Esophagus muscularis mucosa (tissue), 4 donors: ENCODE measurements at regions not wholly inside any gene's neighbourhood (a gene's known extent, or its start where the extent isn't known, plus 50 kb on each side); places are given as distances from the start of the nearest gene placed in this dataset.

Experiments
- DNase-seq: peaks from one replicate; pipeline ENCODE4 v3.0.0-alpha.2; 2017; ENCODE audit errors: extremely low spot score
- H3K27ac ChIP-seq, 4 donors: fragments of 200-600 bp; sonication (generic); replicated peaks in 1 of 4; 1 replicate in 3 of 4; 2 replicates in 1 of 4; pipeline ENCODE4 v1.5.1; 2016 to 2019; ENCODE audit warnings: mild to moderate bottlenecking in 1 of 4
- H3K27me3 ChIP-seq, 4 donors: fragments of 200-600 bp; sonication (generic); one replicate each; pipeline versions ENCODE4 v1.5.1 to v1.6.0; 2016 to 2019
- H3K36me3 ChIP-seq, 4 donors: fragments of 200-600 bp; sonication (generic); one replicate each; pipeline ENCODE4 v1.5.1; 2016 to 2019
- H3K4me1 ChIP-seq, 4 donors: fragments of 200-600 bp; sonication (generic); one replicate each; pipeline ENCODE4 v1.5.1; 2016 to 2019
- H3K4me3 ChIP-seq, 4 donors: fragments of 200-600 bp; sonication (generic); 1 replicate in 2 of 4; 2 replicates in 2 of 4; pipeline ENCODE4 v1.5.1; 2016 to 2019; ENCODE audit warnings: mild to moderate bottlenecking in 4 of 4, moderate library complexity in 1 of 4
- H3K9me3 ChIP-seq, 4 donors: fragments of 200-600 bp; sonication (generic); 1 replicate in 3 of 4; 2 replicates in 1 of 4; pipeline ENCODE4 v1.5.1; 2016 to 2019
- EP300 ChIP-seq: sonication (generic); formaldehyde crosslinking; IDR thresholded peaks from one replicate; pipeline ENCODE4 v1.6.1; 2017; ENCODE audit warnings: antibody characterized with exemption
- POLR2A ChIP-seq: fragments of 450-650 bp; IDR thresholded peaks from one replicate; pipeline ENCODE4 v1.6.1; 2017; ENCODE audit warnings: antibody characterized with exemption, moderate library complexity, mild to moderate bottlenecking, low read depth
- POLR2AphosphoS5 ChIP-seq, 2 donors: sonication (generic); formaldehyde crosslinking; IDR thresholded peaks; one replicate each; pipeline ENCODE4 v1.6.1; 2017; ENCODE audit warnings: antibody characterized with exemption in 2 of 2
- WGBS: methylation state at CpG from one replicate; pipeline ENCODE4 v1.1.5; 2018; 5-methylcytosine and 5-hydroxymethylcytosine counted together
- intact Hi-C: fragments of 100-400 bp; cut with DNase I; formaldehyde crosslinking; loops from one replicate; pipeline ENCODE4 v1.15.1; 2023
- TF ChIP-seq, protein P1 (sequence below), 3 experiments: fragments of 200-600 bp in 2 of 3; fragments of 450-650 bp in 1 of 3; sonication (generic) in 2 of 3; IDR thresholded peaks; one replicate each; pipeline ENCODE4 v1.5.1; 2017 to 2019; ENCODE audit warnings: antibody characterized with exemption in 3 of 3, mild to moderate bottlenecking in 2 of 3, moderate library complexity in 1 of 3

DNA sequence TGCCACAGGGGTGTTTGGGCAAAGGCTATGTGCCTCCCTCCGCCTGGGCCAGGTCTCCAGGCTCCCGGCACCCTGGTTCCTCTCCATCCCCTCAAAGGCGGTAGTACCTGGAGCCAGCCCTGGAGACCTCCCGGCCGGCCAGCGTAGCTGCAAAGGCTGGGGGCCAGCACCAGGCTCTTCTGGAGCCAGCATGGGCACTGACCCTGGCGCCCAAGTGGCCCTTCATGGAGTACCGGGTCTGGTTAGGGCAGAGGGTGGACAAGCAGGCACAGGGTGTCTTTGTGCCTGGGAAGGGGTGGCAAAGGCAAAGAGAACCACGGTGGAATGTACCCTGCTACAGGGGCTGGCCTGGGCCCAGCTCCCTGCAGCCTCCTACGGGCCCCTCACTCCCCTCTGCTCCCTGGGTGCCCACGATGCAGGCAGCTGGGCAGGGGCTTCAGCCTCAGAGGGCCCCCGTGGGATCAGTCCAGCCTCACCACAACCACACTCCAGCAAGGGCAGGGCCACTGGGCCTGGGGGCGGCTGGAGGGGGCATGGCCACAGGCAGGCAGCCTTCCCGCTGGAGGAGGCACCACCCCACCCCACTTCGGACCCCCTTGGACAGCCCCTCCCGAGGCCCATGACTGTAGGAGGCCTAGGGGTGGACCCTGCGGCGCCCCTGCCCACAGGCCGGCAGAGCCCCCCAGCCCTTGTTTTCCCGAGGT lies 112.9 kb upstream of the NKX1-1 start:
- TF ChIP-seq EP300, result no peak
- TF ChIP-seq, protein P1, sequence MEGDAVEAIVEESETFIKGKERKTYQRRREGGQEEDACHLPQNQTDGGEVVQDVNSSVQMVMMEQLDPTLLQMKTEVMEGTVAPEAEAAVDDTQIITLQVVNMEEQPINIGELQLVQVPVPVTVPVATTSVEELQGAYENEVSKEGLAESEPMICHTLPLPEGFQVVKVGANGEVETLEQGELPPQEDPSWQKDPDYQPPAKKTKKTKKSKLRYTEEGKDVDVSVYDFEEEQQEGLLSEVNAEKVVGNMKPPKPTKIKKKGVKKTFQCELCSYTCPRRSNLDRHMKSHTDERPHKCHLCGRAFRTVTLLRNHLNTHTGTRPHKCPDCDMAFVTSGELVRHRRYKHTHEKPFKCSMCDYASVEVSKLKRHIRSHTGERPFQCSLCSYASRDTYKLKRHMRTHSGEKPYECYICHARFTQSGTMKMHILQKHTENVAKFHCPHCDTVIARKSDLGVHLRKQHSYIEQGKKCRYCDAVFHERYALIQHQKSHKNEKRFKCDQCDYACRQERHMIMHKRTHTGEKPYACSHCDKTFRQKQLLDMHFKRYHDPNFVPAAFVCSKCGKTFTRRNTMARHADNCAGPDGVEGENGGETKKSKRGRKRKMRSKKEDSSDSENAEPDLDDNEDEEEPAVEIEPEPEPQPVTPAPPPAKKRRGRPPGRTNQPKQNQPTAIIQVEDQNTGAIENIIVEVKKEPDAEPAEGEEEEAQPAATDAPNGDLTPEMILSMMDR (IDR thresholded peaks at IDR 0.05), result no peak
- no peak for TF ChIP-seq POLR2AphosphoS5 (IDR thresholded peaks at IDR 0.05)
- no peak for TF ChIP-seq POLR2A
- intact Hi-C loops, result no loop called here
- Histone ChIP-seq H3K4me1 (peaks cover 0 to 16% (median 8%) of the 10 kb centered on the region in 4 donors), H3K4me3 (no peak overlapping the region), H3K36me3 (no peaks in the 10 kb centered on the region), H3K9me3 (peaks cover 0 to 8% (median 4%) of the 10 kb centered on the region in 4 donors), H3K27ac (no peak overlapping the region), H3K27me3 (peaks cover 0 to 85% (median 11%) of the 10 kb centered on the region in 4 donors)
- no peak for DNase-seq
- WGBS, result 58% methylated on average over 6 of the region's 20 CpGs

DNA sequence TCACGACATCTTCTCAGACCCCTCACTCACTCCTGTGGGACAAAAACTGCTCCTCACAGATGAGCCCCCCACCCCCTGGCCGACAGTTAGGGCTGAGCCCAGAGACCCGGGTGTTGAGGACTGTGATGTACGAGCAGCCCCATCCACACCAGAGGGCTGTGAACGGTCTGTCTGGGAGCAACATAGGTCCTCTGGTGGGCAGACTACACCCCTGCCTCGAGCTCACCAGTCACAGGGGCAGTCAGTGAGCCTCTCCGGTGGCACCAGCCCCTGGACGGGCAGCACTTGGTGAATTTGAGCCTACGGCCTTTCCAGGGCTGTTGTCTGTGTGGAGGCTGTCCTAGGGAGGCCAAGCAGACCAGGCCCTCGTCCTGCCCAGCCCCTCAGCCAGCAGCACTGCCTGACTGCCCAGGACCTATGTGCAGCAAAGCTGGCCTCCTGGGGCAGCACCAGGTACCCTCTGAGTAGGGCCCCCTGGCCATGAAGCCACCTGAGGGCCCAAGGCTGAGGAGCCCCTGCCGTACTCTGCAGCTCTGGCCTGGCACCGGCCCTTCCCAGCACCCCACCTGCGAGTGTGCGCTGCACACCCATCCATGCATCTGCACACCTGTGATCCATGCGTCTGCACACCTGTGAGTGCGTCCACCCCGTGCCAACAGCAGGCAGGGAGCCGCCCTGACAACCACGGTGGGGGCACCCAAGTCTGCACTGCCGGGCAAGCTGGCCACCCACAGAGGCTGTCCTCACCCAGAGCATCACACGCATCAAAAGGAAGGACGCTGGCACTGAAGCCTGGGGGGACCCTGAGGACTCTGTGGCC lies 111.6 kb upstream of the NKX1-1 start:
- H3K4me1 ChIP-seq, result peaks cover 2 to 26% (median 16%) of the 10 kb centered on the region in 4 donors
- peaks cover 0 to 3% (median 0%) of the 10 kb centered on the region in 4 donors for H3K9me3 ChIP-seq
- no peak for DNase-seq
- H3K27ac ChIP-seq, result no peak overlapping the region
- H3K4me3 ChIP-seq, result no peak overlapping the region
- TF ChIP-seq EP300, result no peak
- TF ChIP-seq POLR2A, result no peak
- TF ChIP-seq, protein P1 (IDR thresholded peaks at IDR 0.05), result no peak
- TF ChIP-seq POLR2AphosphoS5 (IDR thresholded peaks at IDR 0.05), result no peak
- intact Hi-C loops, result no loop called here
- H3K36me3 ChIP-seq, result no peaks in the 10 kb centered on the region
- H3K27me3 ChIP-seq, result peaks cover 0 to 85% (median 19%) of the 10 kb centered on the region in 4 donors
- WGBS, result 72% methylated on average over 18 of the region's 22 CpGs

DNA sequence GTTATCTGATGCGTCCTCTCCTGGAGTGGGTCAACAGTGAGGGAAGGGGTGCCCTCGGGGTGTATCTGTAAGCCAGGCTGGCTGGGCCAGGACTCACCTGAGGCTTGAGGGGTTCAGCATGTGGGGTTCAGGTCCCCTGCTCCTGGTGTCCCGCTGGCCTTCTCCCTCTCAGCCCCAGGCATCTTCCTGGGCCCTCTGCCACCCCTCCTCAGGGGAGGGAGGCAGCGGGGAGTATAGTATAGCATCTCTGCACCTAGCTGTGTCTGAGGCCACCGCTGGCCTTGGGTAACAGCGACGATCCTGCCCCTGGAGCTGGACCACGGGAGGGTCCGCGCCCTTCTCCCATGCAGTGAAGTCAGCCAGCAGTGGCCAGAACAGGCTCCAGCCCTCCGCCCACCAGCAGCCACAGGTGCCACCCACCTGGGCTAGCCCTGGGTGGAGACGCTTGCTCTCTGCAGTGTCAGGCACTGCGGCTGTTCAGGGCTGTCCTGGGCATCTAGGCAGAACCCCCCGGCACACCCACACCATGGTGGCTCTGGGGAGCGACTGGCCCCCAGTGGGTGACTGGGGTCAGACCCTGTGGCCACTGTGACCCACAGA lies 110.7 kb upstream of the NKX1-1 start:
- WGBS, result 49% methylated on average over 4 of the region's 15 CpGs
- H3K9me3 ChIP-seq, result no peaks in the 10 kb centered on the region
- TF ChIP-seq, protein P1 (IDR thresholded peaks at IDR 0.05), result no peak
- TF ChIP-seq EP300 (no peak), POLR2AphosphoS5 (IDR thresholded peaks at IDR 0.05) (no peak), POLR2A (no peak)
- H3K36me3 ChIP-seq, result no peaks in the 10 kb centered on the region
- peaks cover 4 to 32% (median 19%) of the 10 kb centered on the region in 4 donors for H3K4me1 ChIP-seq
- no peak for DNase-seq
- intact Hi-C loops, result no loop called here
- H3K27me3 ChIP-seq, result peaks cover 5 to 85% (median 27%) of the 10 kb centered on the region in 4 donors
- H3K4me3 ChIP-seq, result no peak overlapping the region
- no peak overlapping the region for H3K27ac ChIP-seq

GRCh38 chr4:1516261-1516660 lies 110.0 kb upstream of the NKX1-1 start:
- no peaks in the 10 kb centered on the region for H3K9me3 ChIP-seq
- peaks cover 4 to 29% (median 15%) of the 10 kb centered on the region in 4 donors for H3K4me1 ChIP-seq
- 58% methylated on average over 10 of the region's 10 CpGs for WGBS
- H3K27ac ChIP-seq, result no peak overlapping the region
- no peak for TF ChIP-seq EP300
- no peak for DNase-seq
- no peak overlapping the region for H3K4me3 ChIP-seq
- intact Hi-C loops, result no loop called here
- peaks cover 5 to 85% (median 25%) of the 10 kb centered on the region in 4 donors for H3K27me3 ChIP-seq
- no peaks in the 10 kb centered on the region for H3K36me3 ChIP-seq

DNA sequence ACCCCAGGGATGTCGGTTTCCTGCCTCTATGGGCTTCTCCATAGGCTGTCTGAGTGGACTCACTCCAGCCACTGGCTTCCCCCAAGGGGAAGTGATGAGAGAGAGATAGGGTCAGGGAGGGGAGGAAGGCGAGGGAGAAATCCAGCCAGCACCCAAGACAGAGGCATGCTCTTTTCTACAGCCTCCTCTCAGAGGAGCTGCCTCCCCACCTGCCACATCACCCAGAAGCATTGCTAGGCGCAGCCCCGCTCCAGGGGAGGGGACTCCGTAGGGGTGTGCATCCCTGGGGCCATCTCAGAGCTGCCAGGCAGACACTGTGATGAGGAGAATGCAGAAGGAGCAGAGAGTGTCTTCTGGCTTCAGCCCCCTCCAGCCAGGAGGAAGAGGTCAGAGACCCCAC lies 109.5 kb upstream of the NKX1-1 start:
- H3K9me3 ChIP-seq, result no peaks in the 10 kb centered on the region
- no peak for DNase-seq
- no peak overlapping the region for H3K27ac ChIP-seq
- peaks cover 4 to 26% (median 13%) of the 10 kb centered on the region in 4 donors for H3K4me1 ChIP-seq
- WGBS, result 81% methylated on average over 5 of the region's 5 CpGs
- TF ChIP-seq, protein P1 (IDR thresholded peaks at IDR 0.05), result no peak
- TF ChIP-seq POLR2AphosphoS5 (IDR thresholded peaks at IDR 0.05), result no peak
- TF ChIP-seq POLR2A, result no peak
- TF ChIP-seq EP300, result no peak
- H3K36me3 ChIP-seq, result no peaks in the 10 kb centered on the region
- intact Hi-C loops, result no loop called here
- H3K27me3 ChIP-seq, result peaks cover 5 to 86% (median 25%) of the 10 kb centered on the region in 4 donors
- no peak overlapping the region for H3K4me3 ChIP-seq
